Erythroblast (primary cell): ENCODE measurements at regions not wholly inside any gene's neighbourhood (a gene's known extent, or its start where the extent isn't known, plus 50 kb on each side); places are given as distances from the start of the nearest gene placed in this dataset.

Experiments
- GATA1 ChIP-seq: IDR thresholded peaks from 2 replicates; pipeline ENCODE4 v1.6.1; 2011; ENCODE audit warnings: low read depth, mild to moderate bottlenecking, control low read depth, low read length, moderate library complexity
- POLR2A ChIP-seq: IDR thresholded peaks from 2 replicates; pipeline ENCODE4 v1.6.1; 2011; ENCODE audit warnings: mild to moderate bottlenecking, low read length

DNA sequence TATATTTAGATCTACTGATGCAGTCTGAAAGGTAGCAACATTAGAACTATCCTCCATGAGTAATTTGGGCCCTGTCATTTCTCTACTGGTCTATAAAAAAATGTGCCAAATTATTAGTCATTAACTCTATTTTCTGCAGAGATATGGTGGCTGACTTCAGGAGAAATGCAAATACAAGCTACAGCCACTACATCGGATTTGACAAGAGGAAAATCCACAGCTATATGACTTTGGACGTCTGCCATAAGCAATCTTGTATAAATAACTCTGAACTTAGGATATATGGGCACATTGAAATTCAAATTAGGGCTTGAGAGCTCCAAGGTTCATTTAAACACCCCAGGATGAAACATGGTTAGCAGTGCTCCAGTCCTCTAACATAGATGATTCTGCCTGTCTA lies 983.0 kb upstream of the LRFN5 start:
- TF ChIP-seq POLR2A (no peak), GATA1 (no peak)
